ENCODE measurements at regions not wholly inside any gene's neighbourhood (a gene's known extent, or its start where the extent isn't known, plus 50 kb on each side); places are given as distances from the start of the nearest gene placed in this dataset.
A peak's percentile ranks its signal among the peaks of the same experiment; 100 is the strongest.
"Not testable (repeated sequence)": the region's sequence is repeated elsewhere in the genome, so short reads cannot be mapped to it uniquely, and the experiment has no call there.

DNA sequence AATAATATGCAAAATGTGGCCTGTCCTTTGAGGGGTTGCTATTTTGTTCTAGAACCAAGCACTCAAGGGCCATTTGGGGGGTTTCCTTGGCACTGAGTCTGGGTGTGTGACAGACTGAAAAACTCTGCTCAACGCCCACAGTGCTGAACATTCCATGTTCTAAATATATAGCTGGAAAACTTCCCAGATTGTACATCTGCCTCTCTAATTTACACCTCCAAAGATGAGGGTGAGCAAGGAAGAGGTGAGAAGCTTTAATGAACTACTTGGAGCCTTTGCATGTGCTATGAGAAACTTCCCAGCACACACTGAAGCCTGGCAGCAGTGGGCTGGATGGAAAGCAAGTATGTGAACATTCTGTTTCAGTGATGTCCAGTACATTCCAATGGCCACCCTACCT is 296.7 kb upstream of the KCNH7 start:
- Histone ChIP-seq H3K9me3 (ENCODE audit: control insufficient read depth, low read length) (no peaks in the 10 kb centered on the region), H3K27me3 (ENCODE audit: control insufficient read depth, insufficient read depth, low read length, poor library complexity, severe bottlenecking) (no peaks in the 10 kb centered on the region), H3K4me3 (ENCODE audit: insufficient read depth, low read depth, low read length) (no peak overlapping the region), H3K36me3 (ENCODE audit: control insufficient read depth, insufficient read depth, low read length) (no peaks in the 10 kb centered on the region), H3K27ac (ENCODE audit: insufficient read depth, low read depth, low read length, poor library complexity, severe bottlenecking) (no peak overlapping the region), H3K4me1 (ENCODE audit: control insufficient read depth, insufficient read depth, low read length) (no peaks in the 10 kb centered on the region)
- 93 to 100% methylated on average over 1 of the region's 1 CpG for WGBS, 2 experiments

- Histone ChIP-seq H3K27ac (ENCODE audit: insufficient read depth, low read depth, low read length, poor library complexity, severe bottlenecking) (no peak overlapping the region), H3K4me1 (ENCODE audit: control insufficient read depth, insufficient read depth, low read length) (no peaks in the 10 kb centered on the region), H3K4me3 (ENCODE audit: insufficient read depth, low read depth, low read length) (no peak overlapping the region), H3K9me3 (ENCODE audit: control insufficient read depth, low read length) (no peaks in the 10 kb centered on the region), H3K36me3 (ENCODE audit: control insufficient read depth, insufficient read depth, low read length) (no peaks in the 10 kb centered on the region), H3K27me3 (ENCODE audit: control insufficient read depth, insufficient read depth, low read length, poor library complexity, severe bottlenecking) (no peaks in the 10 kb centered on the region)
Observed at GRCh38 chr2:163133602-163134001, 295.0 kb upstream of the KCNH7 start.

GRCh38 chr2:163132850-163133249 is 294.3 kb upstream of the KCNH7 start:
- Histone ChIP-seq H3K27me3 (ENCODE audit: control insufficient read depth, insufficient read depth, low read length, poor library complexity, severe bottlenecking) (no peaks in the 10 kb centered on the region), H3K36me3 (ENCODE audit: control insufficient read depth, insufficient read depth, low read length) (no peaks in the 10 kb centered on the region), H3K4me1 (ENCODE audit: control insufficient read depth, insufficient read depth, low read length) (no peaks in the 10 kb centered on the region), H3K27ac (ENCODE audit: insufficient read depth, low read depth, low read length, poor library complexity, severe bottlenecking) (no peak overlapping the region), H3K9me3 (ENCODE audit: control insufficient read depth, low read length) (no peaks in the 10 kb centered on the region), H3K4me3 (ENCODE audit: insufficient read depth, low read depth, low read length) (no peak overlapping the region)
- WGBS, 2 experiments, result 100% methylated on average over 1 of the region's 3 CpGs; no CpG with 5 or more reads in 1 of the 2 experiments

DNA sequence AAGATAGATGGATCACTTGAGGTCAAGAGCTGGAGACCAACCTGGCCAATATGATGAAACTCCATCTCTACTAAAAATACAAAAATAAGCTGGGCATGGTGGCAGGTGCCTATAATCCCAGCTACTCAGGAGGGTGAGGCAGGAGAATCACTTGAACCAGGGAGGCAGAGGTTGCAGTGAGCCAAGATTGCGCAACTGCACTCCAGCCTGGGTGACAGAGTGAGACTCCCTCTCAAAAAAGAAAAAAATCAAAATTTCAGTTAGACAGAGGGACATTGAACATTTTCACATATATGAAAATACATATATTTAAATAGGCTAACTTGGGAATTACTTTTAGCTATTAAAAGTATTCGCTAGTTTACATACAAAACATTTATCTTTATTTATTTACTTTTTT is 293.6 kb upstream of the KCNH7 start:
- H3K36me3 ChIP-seq (ENCODE audit: control insufficient read depth, insufficient read depth, low read length); H3K27ac ChIP-seq (ENCODE audit: insufficient read depth, low read depth, low read length, poor library complexity, severe bottlenecking); H3K4me3 ChIP-seq (ENCODE audit: insufficient read depth, low read depth, low read length); H3K9me3 ChIP-seq (ENCODE audit: control insufficient read depth, low read length); H3K4me1 ChIP-seq (ENCODE audit: control insufficient read depth, insufficient read depth, low read length); H3K27me3 ChIP-seq (ENCODE audit: control insufficient read depth, insufficient read depth, low read length, poor library complexity, severe bottlenecking): not testable (repeated sequence)
- WGBS, 2 experiments, result 60 to 100% methylated on average over 1 of the region's 2 CpGs

GRCh38 chr2:163123526-163123925 is 285.0 kb upstream of the KCNH7 start:
- H3K27me3 ChIP-seq (ENCODE audit: control insufficient read depth, insufficient read depth, low read length, poor library complexity, severe bottlenecking), result no peaks in the 10 kb centered on the region
- no peak overlapping the region for H3K4me3 ChIP-seq (ENCODE audit: insufficient read depth, low read depth, low read length)

DNA sequence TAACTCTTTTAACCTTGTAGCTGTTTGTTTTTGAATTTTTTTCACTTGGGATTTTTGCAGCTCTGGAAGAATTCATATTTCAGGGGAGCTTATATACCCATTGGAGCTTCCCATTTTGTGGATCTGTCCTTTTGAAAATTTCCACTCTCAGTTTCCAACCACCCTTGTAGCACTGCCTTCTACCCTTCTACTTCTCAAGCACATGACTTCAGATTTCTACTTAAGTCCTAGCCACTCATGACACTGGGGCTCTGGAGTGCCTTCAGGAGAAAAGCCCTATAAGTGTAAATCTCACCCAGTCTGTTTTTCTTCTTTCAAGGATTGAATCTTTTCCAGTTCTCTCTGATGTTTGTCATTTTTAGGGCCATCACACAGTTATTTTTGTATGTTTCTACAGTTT is 283.7 kb upstream of the KCNH7 start:
- no peaks in the 10 kb centered on the region for H3K4me1 ChIP-seq (ENCODE audit: control insufficient read depth, insufficient read depth, low read length)
- H3K9me3 ChIP-seq (ENCODE audit: control insufficient read depth, low read length), result no peaks in the 10 kb centered on the region
- H3K27ac ChIP-seq (ENCODE audit: insufficient read depth, low read depth, low read length, poor library complexity, severe bottlenecking), result no peak overlapping the region
- H3K27me3 ChIP-seq (ENCODE audit: control insufficient read depth, insufficient read depth, low read length, poor library complexity, severe bottlenecking), result no peaks in the 10 kb centered on the region
- no peak overlapping the region for H3K4me3 ChIP-seq (ENCODE audit: insufficient read depth, low read depth, low read length)
- no peaks in the 10 kb centered on the region for H3K36me3 ChIP-seq (ENCODE audit: control insufficient read depth, insufficient read depth, low read length)

More at GRCh38 chr2:163123526-163123925, 285.0 kb upstream of the KCNH7 start:
- Histone ChIP-seq H3K9me3 (ENCODE audit: control insufficient read depth, low read length) (no peaks in the 10 kb centered on the region), H3K36me3 (ENCODE audit: control insufficient read depth, insufficient read depth, low read length) (no peaks in the 10 kb centered on the region), H3K4me1 (ENCODE audit: control insufficient read depth, insufficient read depth, low read length) (no peaks in the 10 kb centered on the region), H3K27ac (ENCODE audit: insufficient read depth, low read depth, low read length, poor library complexity, severe bottlenecking) (no peak overlapping the region)
- 89 to 100% methylated on average over 1 of the region's 1 CpG for WGBS, 2 experiments

GRCh38 chr2:163121483-163121882 is 282.9 kb upstream of the KCNH7 start:
- Histone ChIP-seq H3K36me3 (ENCODE audit: control insufficient read depth, insufficient read depth, low read length) (no peaks in the 10 kb centered on the region), H3K27me3 (ENCODE audit: control insufficient read depth, insufficient read depth, low read length, poor library complexity, severe bottlenecking) (no peaks in the 10 kb centered on the region), H3K4me1 (ENCODE audit: control insufficient read depth, insufficient read depth, low read length) (no peaks in the 10 kb centered on the region), H3K9me3 (ENCODE audit: control insufficient read depth, low read length) (no peaks in the 10 kb centered on the region), H3K4me3 (ENCODE audit: insufficient read depth, low read depth, low read length) (no peak overlapping the region), H3K27ac (ENCODE audit: insufficient read depth, low read depth, low read length, poor library complexity, severe bottlenecking) (no peak overlapping the region)
- WGBS, 2 experiments, result 80 to 83% methylated on average over 5 of the region's 5 CpGs

DNA sequence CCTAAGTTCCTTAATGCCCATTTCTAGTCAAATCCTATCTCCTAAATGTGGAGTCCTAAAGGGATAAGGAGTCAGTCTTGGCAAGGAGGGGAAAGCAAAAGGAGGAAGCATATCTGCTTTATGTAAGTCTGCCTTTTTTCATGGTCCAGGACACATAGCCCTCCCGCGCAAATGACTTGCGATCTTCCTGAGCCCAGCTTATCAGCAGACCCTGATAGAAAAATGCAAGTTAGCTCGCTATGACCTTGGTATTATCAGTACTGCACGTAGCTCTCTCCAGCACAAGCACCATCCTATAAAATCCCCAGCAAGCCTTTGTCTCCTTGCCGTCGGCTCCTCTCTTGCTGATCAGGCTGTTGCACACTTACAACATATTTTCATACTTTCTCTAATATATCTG is 281.4 kb upstream of the KCNH7 start:
- Histone ChIP-seq H3K27ac (ENCODE audit: insufficient read depth, low read depth, low read length, poor library complexity, severe bottlenecking) (no peak overlapping the region), H3K36me3 (ENCODE audit: control insufficient read depth, insufficient read depth, low read length) (no peaks in the 10 kb centered on the region), H3K9me3 (ENCODE audit: control insufficient read depth, low read length) (no peaks in the 10 kb centered on the region), H3K27me3 (ENCODE audit: control insufficient read depth, insufficient read depth, low read length, poor library complexity, severe bottlenecking) (no peaks in the 10 kb centered on the region), H3K4me1 (ENCODE audit: control insufficient read depth, insufficient read depth, low read length) (no peaks in the 10 kb centered on the region), H3K4me3 (ENCODE audit: insufficient read depth, low read depth, low read length) (no peak overlapping the region)
- WGBS, 2 experiments, result 92 to 93% methylated on average over 7 of the region's 7 CpGs

GRCh38 chr2:163086940-163087339 is 248.4 kb upstream of the KCNH7 start:
- no peaks in the 10 kb centered on the region for H3K4me1 ChIP-seq (ENCODE audit: control insufficient read depth, insufficient read depth, low read length)
- peaks cover 3% of the 10 kb centered on the region for H3K9me3 ChIP-seq (ENCODE audit: control insufficient read depth, low read length)
- peaks cover 7% of the 10 kb centered on the region for H3K36me3 ChIP-seq (ENCODE audit: control insufficient read depth, insufficient read depth, low read length)
- no peaks in the 10 kb centered on the region for H3K27me3 ChIP-seq (ENCODE audit: control insufficient read depth, insufficient read depth, low read length, poor library complexity, severe bottlenecking)
- 93 to 94% methylated on average over 1 of the region's 1 CpG for WGBS, 2 experiments
- no peak overlapping the region for H3K27ac ChIP-seq (ENCODE audit: insufficient read depth, low read depth, low read length, poor library complexity, severe bottlenecking)
- H3K4me3 ChIP-seq (ENCODE audit: insufficient read depth, low read depth, low read length), result no peak overlapping the region

GRCh38 chr2:163085366-163086024 is 246.9 kb upstream of the KCNH7 start:
- whole genome bisulfite sequencing, 2 experiments, result 79 to 83% methylated on average over 12 of the region's 12 CpGs
- H3K27me3 ChIP-seq (ENCODE audit: control insufficient read depth, insufficient read depth, low read length, poor library complexity, severe bottlenecking); H3K4me1 ChIP-seq (ENCODE audit: control insufficient read depth, insufficient read depth, low read length); H3K4me3 ChIP-seq (ENCODE audit: insufficient read depth, low read depth, low read length); H3K9me3 ChIP-seq (ENCODE audit: control insufficient read depth, low read length): not testable (repeated sequence)
- peak overlapping the region; percentile 38 for H3K27ac ChIP-seq (ENCODE audit: insufficient read depth, low read depth, low read length, poor library complexity, severe bottlenecking)
- peaks cover 12% of the 10 kb centered on the region for H3K36me3 ChIP-seq (ENCODE audit: control insufficient read depth, insufficient read depth, low read length)

DNA sequence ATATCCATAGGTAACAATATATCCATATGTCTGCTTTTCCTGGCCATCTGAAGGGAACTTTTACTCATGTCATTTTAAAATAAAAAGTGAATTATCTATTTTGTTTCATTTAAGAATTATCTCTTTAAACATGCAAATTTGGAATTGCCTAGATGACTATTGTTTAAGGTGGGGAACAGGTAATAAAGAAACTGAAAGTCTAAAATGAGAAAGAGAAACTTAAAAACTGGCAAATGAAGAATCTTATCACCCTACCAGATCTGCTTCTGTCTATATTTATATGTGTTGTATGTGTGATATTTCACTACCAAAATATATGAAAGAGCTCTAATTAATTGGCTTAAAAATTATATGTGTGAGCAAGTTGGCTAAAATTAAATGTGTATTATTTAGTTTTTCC is 243.2 kb upstream of the KCNH7 start:
- Histone ChIP-seq H3K4me3 (ENCODE audit: insufficient read depth, low read depth, low read length) (no peak overlapping the region), H3K4me1 (ENCODE audit: control insufficient read depth, insufficient read depth, low read length) (peaks cover 6% of the 10 kb centered on the region), H3K9me3 (ENCODE audit: control insufficient read depth, low read length) (peaks cover 3% of the 10 kb centered on the region), H3K36me3 (ENCODE audit: control insufficient read depth, insufficient read depth, low read length) (peaks cover 12% of the 10 kb centered on the region), H3K27me3 (ENCODE audit: control insufficient read depth, insufficient read depth, low read length, poor library complexity, severe bottlenecking) (no peaks in the 10 kb centered on the region), H3K27ac (ENCODE audit: insufficient read depth, low read depth, low read length, poor library complexity, severe bottlenecking) (no peak overlapping the region)
